ENCODE measurements at regions not wholly inside any gene's neighbourhood (a gene's known extent, or its start where the extent isn't known, plus 50 kb on each side); places are given as distances from the start of the nearest gene placed in this dataset.

- TF ChIP-seq POLR2A (IDR thresholded peaks at IDR 0.05; ENCODE audit: low read depth, low read length) (no peak), POLR2AphosphoS5 (IDR thresholded peaks at IDR 0.05; ENCODE audit: low read depth, low read length) (no peak), TAF1 (IDR thresholded peaks at IDR 0.05; ENCODE audit: low read depth, low read length) (no peak), SPI1 (IDR thresholded peaks at IDR 0.05; ENCODE audit: low read depth, low read length) (no peak)
Measured at GRCh38 chr10:60606343-60607080, 171.8 kb upstream of the CDK1 start.

Data from GM12891 (cell line).